K562 (cell line): ENCODE measurements at regions not wholly inside any gene's neighbourhood (a gene's known extent, or its start where the extent isn't known, plus 50 kb on each side); places are given as distances from the start of the nearest gene placed in this dataset.

ENCODE experiments used
- ATAC-seq: fragments of 200-7000 bp; cut with Tn5 transposase; 3 replicates; pipeline ENCODE4 v1.9.1; 2020; ENCODE audit warnings: moderate library complexity
- BruUV-seq: library from RNA; stranded (reverse); fragments of 400-500 nt; replicated peaks from 2 replicates; lab custom pipeline; 2021; lab: Mats Ljungman, UMichigan
- CTCF ChIA-PET: fragments of 300-600 bp; formaldehyde crosslinking; extraction: SDS; loops from one replicate; lab custom pipeline; 2021; ENCODE audit warnings: low intra/inter-chr PET ratio; lab: Yijun Ruan, JAX
- POLR2A ChIA-PET: fragments of 300-600, 350-650 bp; sonication (Branson Sonifier 250); formaldehyde crosslinking; extraction: SDS; loops from one replicate; lab custom pipeline; 2021; ENCODE audit warnings: antibody characterized with exemption, inconsistent platforms; lab: Yijun Ruan, JAX
- DNase-seq, 4 experiments: peaks; one replicate each; pipeline versions ENCODE4 v3.0.0 to v3.0.0-alpha.2; 2011 to 2018; ENCODE audit warnings: low spot score in 3 of 4, mixed read lengths in 3 of 4; ENCODE audit errors: extremely low read depth in 1 of 4
- FAIRE-seq: peaks from 2 replicates; lab custom pipeline; 2011; peaks lifted over from hg19 to GRCh38; lab: Jason Lieb, UNC
- H2AFZ ChIP-seq: 2 replicates; pipeline ENCODE4 v1.6.0; 2011; ENCODE audit warnings: low read depth, low read length, control low read depth, inconsistent platforms
- H3K27ac ChIP-seq: fragments of 200-600 bp; 3 replicates; pipeline ENCODE4 v1.8.0; 2011; ENCODE audit warnings: low read depth, mild to moderate bottlenecking, control low read depth, inconsistent platforms, low read length, moderate library complexity, mixed read lengths; ENCODE audit errors: extremely low read depth
- H3K27me3 ChIP-seq, 2 experiments: fragments of 300-600 bp in 1 of 2; 2 replicates in 1 of 2; 3 replicates in 1 of 2; pipeline versions ENCODE4 v1.6.0 to v1.8.0; 2011; ENCODE audit warnings: inconsistent platforms in 2 of 2, low read length in 2 of 2, mild to moderate bottlenecking in 1 of 2, mixed read lengths in 1 of 2, moderate library complexity in 1 of 2; ENCODE audit not compliant: control insufficient read depth in 2 of 2, insufficient read depth in 2 of 2
- H3K36me3 ChIP-seq: fragments of 300-600 bp; 3 replicates; pipeline ENCODE4 v1.8.0; 2011; ENCODE audit warnings: mild to moderate bottlenecking, low read length, inconsistent platforms; ENCODE audit not compliant: control insufficient read depth, insufficient read depth
- H3K4me1 ChIP-seq, 2 experiments: fragments of 200-600 bp in 1 of 2; replicated peaks in 1 of 2; 2 replicates in 1 of 2; 3 replicates in 1 of 2; pipeline versions ENCODE4 v1.5.1 to v1.8.0; 2011; ENCODE audit warnings: inconsistent platforms in 2 of 2, low read length in 2 of 2, mild to moderate bottlenecking in 1 of 2, mixed read lengths in 1 of 2, moderate library complexity in 1 of 2; ENCODE audit not compliant: control insufficient read depth in 2 of 2, insufficient read depth in 2 of 2
- H3K4me2 ChIP-seq: 2 replicates; pipeline ENCODE4 v1.6.1; 2011; ENCODE audit warnings: low read length, control low read depth, inconsistent platforms, mixed read lengths; ENCODE audit not compliant: insufficient read depth
- H3K4me3 ChIP-seq: fragments of 200-600 bp; sonication (generic), shearing (Covaris generic); 2 replicates; pipeline ENCODE4 v1.5.1; 2016; ENCODE audit warnings: control low read depth, inconsistent platforms
- H3K79me2 ChIP-seq: fragments of 200-600 bp; 3 replicates; pipeline ENCODE4 v1.8.0; 2011; ENCODE audit warnings: low read length, inconsistent platforms; ENCODE audit not compliant: control insufficient read depth, insufficient read depth
- H3K9ac ChIP-seq, 2 experiments: 2 replicates each; pipeline versions ENCODE4 v1.6.0 to v1.6.1; 2011; ENCODE audit warnings: low read depth in 2 of 2, low read length in 2 of 2, control low read depth in 1 of 2, inconsistent platforms in 1 of 2, mild to moderate bottlenecking in 1 of 2, mixed read lengths in 1 of 2; ENCODE audit not compliant: insufficient read depth in 1 of 2
- H3K9me1 ChIP-seq: one replicate; pipeline ENCODE4 v1.6.0; 2011; ENCODE audit warnings: inconsistent platforms, mild to moderate bottlenecking, low read length, moderate library complexity; ENCODE audit not compliant: control insufficient read depth, insufficient read depth
- H3K9me3 ChIP-seq: replicated peaks from 2 replicates; pipeline ENCODE4 v1.5.1; 2011; ENCODE audit warnings: low read depth, low read length, inconsistent platforms; ENCODE audit not compliant: control insufficient read depth, insufficient read depth
- H4K20me1 ChIP-seq: replicated peaks from 2 replicates; pipeline ENCODE4 v1.6.1; 2011; ENCODE audit warnings: low read length, inconsistent platforms, mixed read lengths; ENCODE audit not compliant: control insufficient read depth, insufficient read depth
- BHLHE40 ChIP-seq: IDR thresholded peaks from 2 replicates; pipeline ENCODE4 v1.6.1; 2011; ENCODE audit warnings: low read length, improper control_type of control experiment
- DPF2 ChIP-seq: fragments of 450-650 bp; IDR thresholded peaks from 2 replicates; pipeline ENCODE4 v1.6.1; 2016
- MBD2 ChIP-seq: sonication (generic); IDR thresholded peaks from 2 replicates; pipeline ENCODE4 v1.6.1; 2016; ENCODE audit warnings: low read depth, borderline replicate concordance
- NR2F6 ChIP-seq: fragments of 450-650 bp; formaldehyde crosslinking; IDR thresholded peaks from 2 replicates; pipeline ENCODE4 v1.4.0; 2020; ENCODE audit warnings: mild to moderate bottlenecking
- TAF15 ChIP-seq: fragments of 200-400 bp; formaldehyde crosslinking; IDR thresholded peaks from 2 replicates; pipeline ENCODE4 v1.6.1; 2017; ENCODE audit warnings: mild to moderate bottlenecking, low read depth, low read length, moderate library complexity
- ZC3H8 ChIP-seq: fragments of 450-650 bp; IDR thresholded peaks from 2 replicates; pipeline ENCODE4 v1.6.1; 2017
- ZNF717 ChIP-seq: fragments of 250-450 bp; sonication (Bioruptor Pico); IDR thresholded peaks from 2 replicates; pipeline ENCODE4 v1.5.0; 2021
- WGBS: fragments of 100-300 bp; shearing (Covaris generic); methylation state at CpG from one replicate; pipeline ENCODE4 v1.1.6; 2016; ENCODE audit warnings: low coverage, mixed read lengths; ENCODE audit not compliant: insufficient coverage; ENCODE audit errors: missing lambda C conversion rate; 5-methylcytosine and 5-hydroxymethylcytosine counted together
- in situ Hi-C: fragments of 300-500 bp; cut with MboI; formaldehyde crosslinking; loops from 4 replicates; pipeline ENCODE4 v1.15.0; 2018; ENCODE audit warnings: inconsistent platforms, mixed read lengths
- intact Hi-C: fragments of 100-400 bp; cut with micrococcal nuclease; formaldehyde crosslinking; loops from 2 replicates; pipeline ENCODE4 v1.14.2; 2022
- TF ChIP-seq, protein P1 (sequence below): fragments of 450-650 bp; IDR thresholded peaks from 2 replicates; pipeline ENCODE4 v1.6.1; 2016; ENCODE audit warnings: low read depth
- TF ChIP-seq, protein P2 (sequence below): sonication (generic); formaldehyde crosslinking; IDR thresholded peaks from 2 replicates; pipeline ENCODE4 v1.9.0; 2022; ENCODE audit warnings: mild to moderate bottlenecking, missing genetic modification reagents

DNA sequence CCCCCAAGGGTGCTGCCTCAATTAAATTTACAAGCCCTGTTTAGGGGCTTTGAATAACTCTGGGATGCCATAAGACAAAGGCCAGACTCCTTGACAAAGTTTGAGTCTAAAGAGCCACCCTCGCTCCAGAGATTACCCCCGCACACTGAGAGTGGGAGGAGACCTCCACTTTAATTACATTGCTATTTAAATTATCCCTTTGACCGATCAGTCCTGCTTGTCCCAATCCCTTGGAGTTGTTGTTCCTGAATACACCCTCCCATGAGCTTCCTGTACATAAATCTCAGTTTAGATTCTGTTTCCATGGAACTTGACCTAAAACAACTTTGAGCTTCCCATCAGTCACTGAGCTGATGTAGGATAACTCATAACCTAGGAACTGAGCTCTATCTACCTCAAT lies 596.3 kb downstream of the PYDC2 start:
- WGBS = 0% methylated on average over 3 of the region's 3 CpGs
- FAIRE-seq (no peak), DNase-seq (no peak), ATAC-seq (no peak)
- no peaks in the 10 kb centered on the region for H3K27me3 ChIP-seq
- H4K20me1 ChIP-seq = no peaks in the 10 kb centered on the region
- H3K9me1 ChIP-seq = no peaks in the 10 kb centered on the region
- H3K4me2 ChIP-seq = no peak overlapping the region
- H3K27ac ChIP-seq = no peak overlapping the region
- no peak overlapping the region for H3K4me3 ChIP-seq
- ChIA-PET CTCF (no interaction called here), POLR2A (no interaction called here)
- H3K79me2 ChIP-seq = no peaks in the 10 kb centered on the region
- intact Hi-C loops = no loop called here
- no peaks in the 10 kb centered on the region for H3K9me3 ChIP-seq
- no peaks in the 10 kb centered on the region for H3K36me3 ChIP-seq
- TF ChIP-seq TAF15 = no peak
- TF ChIP-seq BHLHE40 = no peak
- TF ChIP-seq ZC3H8 = no peak
- no peak for TF ChIP-seq NR2F6
- in situ Hi-C loops = no loop called here
- no peak overlapping the region for H2AFZ ChIP-seq
- no peaks in the 10 kb centered on the region for H3K4me1 ChIP-seq
- BruUV-seq = no TSS peak
- no peak overlapping the region for H3K9ac ChIP-seq

DNA sequence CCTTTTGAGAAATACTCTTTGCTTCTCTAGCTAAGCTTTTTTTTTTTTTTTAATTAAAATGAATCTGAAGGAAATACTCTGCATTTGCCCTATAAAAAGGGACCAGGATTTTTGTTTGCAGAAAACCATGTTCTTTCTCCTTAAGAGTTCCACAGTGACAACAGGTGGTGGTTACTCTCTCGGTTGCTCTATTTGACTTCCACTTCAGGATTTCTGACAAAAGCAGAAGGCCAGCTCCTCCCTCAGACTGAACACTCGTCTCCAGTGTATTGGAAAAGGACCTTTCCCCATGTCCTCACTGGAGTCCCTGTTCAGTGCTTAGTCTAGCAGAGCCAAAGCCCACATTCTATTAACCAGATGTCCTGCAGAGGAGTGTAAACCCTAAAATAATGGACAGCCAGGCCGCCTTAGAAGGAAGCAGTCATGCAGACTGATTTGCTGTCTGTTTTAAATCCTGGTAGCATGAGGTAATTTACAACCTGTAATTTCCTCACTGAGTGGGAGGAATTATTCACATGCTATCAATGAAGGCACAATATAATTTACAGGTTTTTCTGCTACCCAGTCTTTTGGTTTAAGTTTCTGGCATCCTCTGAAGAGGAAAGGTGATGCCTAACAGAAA lies 599.3 kb downstream of the PYDC2 start:
- no peak overlapping the region for H3K27ac ChIP-seq
- no peaks in the 10 kb centered on the region for H4K20me1 ChIP-seq
- no peak overlapping the region for H3K9ac ChIP-seq
- WGBS = 0% methylated on average over 3 of the region's 3 CpGs
- DNase-seq (no peak), ATAC-seq (no peak), FAIRE-seq (no peak)
- intact Hi-C loops = no loop called here
- ChIA-PET POLR2A (no interaction called here), CTCF (no interaction called here)
- no TSS peak for BruUV-seq
- no peaks in the 10 kb centered on the region for H3K36me3 ChIP-seq
- in situ Hi-C loops = no loop called here
- no peaks in the 10 kb centered on the region for H3K79me2 ChIP-seq
- no peaks in the 10 kb centered on the region for H3K27me3 ChIP-seq
- H3K4me2 ChIP-seq = no peak overlapping the region
- H3K9me1 ChIP-seq = no peaks in the 10 kb centered on the region
- no peaks in the 10 kb centered on the region for H3K9me3 ChIP-seq
- H3K4me3 ChIP-seq = no peak overlapping the region
- H2AFZ ChIP-seq = no peak overlapping the region
- H3K4me1 ChIP-seq = no peaks in the 10 kb centered on the region
- TF ChIP-seq MBD2 (no peak), ZNF717 (CRISPR knock-in tag) (no peak), DPF2 (no peak)
- TF ChIP-seq, protein P1, sequence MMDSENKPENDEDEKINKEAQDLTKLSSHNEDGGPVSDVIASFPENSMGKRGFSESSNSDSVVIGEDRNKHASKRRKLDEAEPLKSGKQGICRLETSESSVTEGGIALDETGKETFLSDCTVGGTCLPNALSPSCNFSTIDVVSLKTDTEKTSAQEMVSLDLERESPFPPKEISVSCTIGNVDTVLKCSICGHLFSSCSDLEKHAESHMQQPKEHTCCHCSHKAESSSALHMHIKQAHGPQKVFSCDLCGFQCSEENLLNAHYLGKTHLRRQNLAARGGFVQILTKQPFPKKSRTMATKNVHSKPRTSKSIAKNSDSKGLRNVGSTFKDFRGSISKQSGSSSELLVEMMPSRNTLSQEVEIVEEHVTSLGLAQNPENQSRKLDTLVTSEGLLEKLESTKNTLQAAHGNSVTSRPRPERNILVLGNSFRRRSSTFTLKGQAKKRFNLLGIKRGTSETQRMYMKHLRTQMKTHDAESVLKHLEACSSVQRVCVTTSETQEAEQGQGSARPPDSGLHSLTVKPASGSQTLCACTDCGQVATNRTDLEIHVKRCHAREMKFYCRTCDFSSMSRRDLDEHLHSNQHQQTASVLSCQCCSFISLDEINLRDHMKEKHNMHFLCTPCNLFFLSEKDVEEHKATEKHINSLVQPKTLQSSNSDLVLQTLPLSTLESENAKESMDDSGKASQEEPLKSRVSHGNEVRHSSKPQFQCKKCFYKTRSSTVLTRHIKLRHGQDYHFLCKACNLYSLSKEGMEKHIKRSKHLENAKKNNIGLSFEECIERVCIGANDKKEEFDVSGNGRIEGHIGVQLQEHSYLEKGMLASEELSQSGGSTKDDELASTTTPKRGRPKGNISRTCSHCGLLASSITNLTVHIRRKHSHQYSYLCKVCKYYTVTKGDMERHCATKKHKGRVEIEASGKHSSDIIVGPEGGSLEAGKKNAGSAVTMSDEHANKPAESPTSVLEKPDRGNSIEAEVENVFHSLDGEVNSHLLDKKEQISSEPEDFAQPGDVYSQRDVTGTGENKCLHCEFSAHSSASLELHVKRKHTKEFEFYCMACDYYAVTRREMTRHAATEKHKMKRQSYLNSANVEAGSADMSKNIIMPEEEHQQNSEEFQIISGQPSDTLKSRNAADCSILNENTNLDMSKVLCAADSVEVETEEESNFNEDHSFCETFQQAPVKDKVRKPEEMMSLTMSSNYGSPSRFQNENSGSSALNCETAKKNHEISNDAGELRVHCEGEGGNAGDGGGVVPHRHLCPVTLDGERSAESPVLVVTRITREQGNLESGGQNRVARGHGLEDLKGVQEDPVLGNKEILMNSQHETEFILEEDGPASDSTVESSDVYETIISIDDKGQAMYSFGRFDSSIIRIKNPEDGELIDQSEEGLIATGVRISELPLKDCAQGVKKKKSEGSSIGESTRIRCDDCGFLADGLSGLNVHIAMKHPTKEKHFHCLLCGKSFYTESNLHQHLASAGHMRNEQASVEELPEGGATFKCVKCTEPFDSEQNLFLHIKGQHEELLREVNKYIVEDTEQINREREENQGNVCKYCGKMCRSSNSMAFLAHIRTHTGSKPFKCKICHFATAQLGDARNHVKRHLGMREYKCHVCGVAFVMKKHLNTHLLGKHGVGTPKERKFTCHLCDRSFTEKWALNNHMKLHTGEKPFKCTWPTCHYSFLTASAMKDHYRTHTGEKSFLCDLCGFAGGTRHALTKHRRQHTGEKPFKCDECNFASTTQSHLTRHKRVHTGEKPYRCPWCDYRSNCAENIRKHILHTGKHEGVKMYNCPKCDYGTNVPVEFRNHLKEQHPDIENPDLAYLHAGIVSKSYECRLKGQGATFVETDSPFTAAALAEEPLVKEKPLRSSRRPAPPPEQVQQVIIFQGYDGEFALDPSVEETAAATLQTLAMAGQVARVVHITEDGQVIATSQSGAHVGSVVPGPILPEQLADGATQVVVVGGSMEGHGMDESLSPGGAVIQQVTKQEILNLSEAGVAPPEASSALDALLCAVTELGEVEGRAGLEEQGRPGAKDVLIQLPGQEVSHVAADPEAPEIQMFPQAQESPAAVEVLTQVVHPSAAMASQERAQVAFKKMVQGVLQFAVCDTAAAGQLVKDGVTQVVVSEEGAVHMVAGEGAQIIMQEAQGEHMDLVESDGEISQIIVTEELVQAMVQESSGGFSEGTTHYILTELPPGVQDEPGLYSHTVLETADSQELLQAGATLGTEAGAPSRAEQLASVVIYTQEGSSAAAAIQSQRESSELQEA = no peak
- TF ChIP-seq, protein P2, sequence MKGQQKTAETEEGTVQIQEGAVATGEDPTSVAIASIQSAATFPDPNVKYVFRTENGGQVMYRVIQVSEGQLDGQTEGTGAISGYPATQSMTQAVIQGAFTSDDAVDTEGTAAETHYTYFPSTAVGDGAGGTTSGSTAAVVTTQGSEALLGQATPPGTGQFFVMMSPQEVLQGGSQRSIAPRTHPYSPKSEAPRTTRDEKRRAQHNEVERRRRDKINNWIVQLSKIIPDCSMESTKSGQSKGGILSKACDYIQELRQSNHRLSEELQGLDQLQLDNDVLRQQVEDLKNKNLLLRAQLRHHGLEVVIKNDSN (CRISPR knock-in tag) = no peak
